Hematopoietic multipotent progenitor cell treated with erythropoietin and hydrocortisone succinate and interleukin-3 and kit ligand, for 4 days (in vitro differentiated cells): ENCODE measurements at regions not wholly inside any gene's neighbourhood (a gene's known extent, or its start where the extent isn't known, plus 50 kb on each side); places are given as distances from the start of the nearest gene placed in this dataset.

Experiments used
- DNase-seq: peaks from one replicate; pipeline ENCODE4 v3.0.0-alpha.2; 2015

- no peak for DNase-seq
Observed at GRCh38 chr7:66864294-66864693, 56.7 kb upstream of the TMEM248 start.

- DNase-seq, result no peak
Observed at GRCh38 chr7:66865290-66865864, 55.6 kb upstream of the TMEM248 start.

- no peak for DNase-seq
Observed at GRCh38 chr7:66867198-66867790, 53.7 kb upstream of the TMEM248 start.

- DNase-seq, result peak; percentile 89
Observed at GRCh38 chr7:66869660-66870450, 51.2 kb upstream of the TMEM248 start.

- DNase-seq, result no peak
Observed at GRCh38 chr7:66871076-66871475, 49.9 kb upstream of the TMEM248 start.
